Stromal cell of bone marrow (primary cell): ENCODE measurements at regions not wholly inside any gene's neighbourhood (a gene's known extent, or its start where the extent isn't known, plus 50 kb on each side); places are given as distances from the start of the nearest gene placed in this dataset.
"Not testable (repeated sequence)": the region's sequence is repeated elsewhere in the genome, so short reads cannot be mapped to it uniquely, and the experiment has no call there.

Source experiments
- DNase-seq: peaks from one replicate; pipeline ENCODE4 v3.0.0-alpha.2; 2012; ENCODE audit warnings: low read depth

GRCh38 chr12:87678453-87678852 is 350.7 kb downstream of the C12orf50 start:
- DNase-seq: peak; percentile 18

DNA sequence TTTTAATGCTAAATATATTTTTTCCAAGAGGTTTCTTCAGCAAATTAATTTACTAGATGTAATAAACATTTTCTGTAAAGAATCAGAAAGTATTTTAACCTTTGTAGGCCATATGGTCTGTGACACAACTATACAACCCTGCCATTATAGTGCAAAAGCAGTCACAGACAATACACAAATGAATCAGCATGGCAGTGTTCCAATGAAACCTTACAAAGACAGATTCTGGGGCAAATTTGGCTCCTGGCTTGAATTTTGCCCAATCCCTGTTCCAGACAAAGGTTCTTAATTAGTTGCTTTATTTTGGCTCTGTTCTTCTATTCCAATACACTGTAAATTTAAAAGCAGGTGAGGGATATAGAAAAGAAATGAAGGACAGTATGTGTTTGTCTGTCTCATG is 352.5 kb downstream of the C12orf50 start:
- no peak for DNase-seq

- DNase-seq: peak; percentile 46
These were observed 357.4 kb downstream of the C12orf50 start for GRCh38 chr12:87671757-87672156.

- DNase-seq: no peak
These were observed 358.8 kb downstream of the C12orf50 start for GRCh38 chr12:87670448-87670847.

GRCh38 chr12:87667378-87667777 is 361.8 kb downstream of the C12orf50 start:
- peak; percentile 23 for DNase-seq

GRCh38 chr12:87661786-87662377 is 367.3 kb downstream of the C12orf50 start:
- no peak for DNase-seq

DNA sequence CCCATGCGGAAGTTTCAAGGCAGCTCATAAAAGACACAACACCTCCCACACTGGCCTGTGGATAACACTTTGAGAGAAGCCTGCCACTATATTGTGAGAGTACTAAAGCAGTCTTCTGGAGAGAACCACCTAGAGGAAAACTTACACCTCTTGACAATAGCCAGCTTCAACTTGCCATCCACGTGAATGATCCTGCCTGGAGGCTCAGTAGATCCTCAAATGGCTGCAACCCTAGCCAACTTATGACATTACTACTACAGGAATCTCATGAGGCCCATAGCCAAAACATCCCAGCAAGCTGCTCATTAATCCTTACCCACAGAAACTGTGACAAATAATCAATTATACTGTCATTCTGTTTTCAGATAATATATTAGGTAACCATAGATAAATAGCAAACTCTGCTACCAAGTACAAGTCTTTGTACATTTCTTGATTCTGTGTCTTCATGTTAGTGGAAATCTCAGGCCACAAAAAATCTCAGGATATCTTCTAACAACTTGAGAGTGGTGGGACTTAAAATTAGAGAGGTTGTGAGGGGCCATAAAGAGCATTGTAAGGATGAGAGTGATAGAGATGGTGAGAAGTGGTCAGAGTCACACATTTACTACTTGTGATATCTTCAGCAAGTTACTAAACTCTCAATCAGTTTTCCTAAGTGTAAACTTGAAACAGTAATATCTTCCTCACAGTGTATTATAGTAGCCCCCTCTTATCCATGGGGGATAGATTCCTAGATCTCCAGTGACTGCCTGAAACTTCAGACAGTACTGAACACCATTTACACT is 368.0 kb downstream of the C12orf50 start:
- DNase-seq: no peak

- no peak for DNase-seq
These were observed 368.9 kb downstream of the C12orf50 start for GRCh38 chr12:87660291-87660690.

DNA sequence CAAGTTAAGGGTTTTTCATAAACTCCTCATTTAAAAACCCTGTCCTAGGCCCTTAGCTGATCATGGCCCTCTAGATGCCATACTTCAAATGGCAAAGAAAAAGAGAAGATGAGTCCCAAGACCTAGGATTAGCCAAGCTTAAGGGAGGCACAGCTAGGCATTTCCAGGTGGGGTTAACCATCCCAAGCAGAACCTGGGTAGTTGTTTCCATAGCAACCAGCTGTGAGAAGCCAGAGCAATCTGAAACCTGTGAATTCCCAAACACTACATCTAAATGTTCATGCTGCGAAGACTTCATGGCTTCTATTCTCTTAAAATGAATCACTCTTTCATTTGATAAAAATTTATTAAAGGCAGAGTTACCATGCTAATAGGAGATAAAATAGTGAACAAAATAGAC is 372.9 kb downstream of the C12orf50 start:
- DNase-seq: no peak

- no peak for DNase-seq
These were observed 377.4 kb downstream of the C12orf50 start for GRCh38 chr12:87651670-87652425.

GRCh38 chr12:87642245-87642644 is 387.0 kb downstream of the C12orf50 start:
- no peak for DNase-seq

- no peak for DNase-seq
These were observed 411.0 kb downstream of the C12orf50 start for GRCh38 chr12:87618199-87618598.

DNA sequence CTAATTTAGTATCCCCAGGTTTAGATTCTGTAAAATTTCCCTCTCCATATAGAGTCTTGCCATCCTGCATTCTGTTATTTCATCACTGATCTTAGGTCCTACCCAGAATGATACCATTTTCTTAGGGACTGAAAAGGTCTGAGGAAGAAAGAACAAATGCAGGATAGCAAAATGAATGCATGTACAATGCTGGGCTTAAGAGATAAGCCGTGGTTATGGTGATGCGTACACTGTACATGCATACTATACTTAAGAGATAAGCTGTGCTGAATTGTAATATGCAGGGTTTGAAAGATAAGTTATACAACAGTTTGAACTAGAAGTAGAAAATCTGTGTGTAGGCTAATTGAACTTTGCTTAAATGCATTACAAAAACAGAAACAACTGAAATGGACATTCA is 416.2 kb downstream of the C12orf50 start:
- DNase-seq: no peak

GRCh38 chr12:87608321-87608720 is 420.9 kb downstream of the C12orf50 start:
- no peak for DNase-seq

GRCh38 chr12:87603727-87604126 is 425.5 kb downstream of the C12orf50 start:
- DNase-seq: no peak

DNA sequence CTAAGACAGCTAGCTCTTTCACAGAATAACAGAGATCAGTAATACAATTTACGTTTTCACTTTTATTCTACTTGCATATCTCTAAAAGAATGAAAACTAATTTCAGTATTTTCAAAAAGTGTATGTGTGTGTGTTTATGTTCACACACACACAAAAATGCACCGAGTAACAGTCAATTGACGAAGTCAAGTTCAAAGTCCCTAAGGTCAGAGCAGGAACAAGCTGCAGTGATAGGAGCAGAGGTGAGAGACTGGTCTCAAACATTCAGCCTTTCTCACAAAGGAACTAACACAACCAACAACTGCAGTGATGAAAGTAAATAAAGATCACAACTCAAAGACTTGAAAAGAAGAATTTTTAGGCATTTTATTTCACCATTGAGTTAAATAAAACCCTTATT is 429.7 kb downstream of the C12orf50 start:
- no peak for DNase-seq

DNA sequence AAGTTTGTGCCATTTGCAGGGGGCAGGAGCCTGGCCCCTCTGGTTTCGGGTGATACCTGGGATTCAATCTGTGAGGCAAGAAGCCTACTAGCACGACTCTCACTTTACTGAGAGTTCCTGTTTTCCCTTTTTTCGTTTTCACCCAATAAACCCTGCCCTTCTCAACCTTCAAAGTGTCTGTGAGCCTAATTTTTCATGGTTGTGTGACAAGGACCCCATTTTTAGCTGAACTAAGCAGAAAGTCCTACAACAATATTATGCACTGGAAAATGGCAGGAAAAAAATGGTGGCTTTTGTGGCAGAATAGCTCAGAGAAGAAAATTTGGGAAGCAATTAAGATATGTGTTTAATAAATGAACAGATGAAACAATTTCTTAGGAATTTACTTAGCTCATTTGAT is 432.1 kb downstream of the C12orf50 start:
- no peak for DNase-seq

GRCh38 chr12:87596636-87597035 is 432.6 kb downstream of the C12orf50 start:
- no peak for DNase-seq

GRCh38 chr12:87596134-87596533 is 433.1 kb downstream of the C12orf50 start:
- DNase-seq: no peak

DNA sequence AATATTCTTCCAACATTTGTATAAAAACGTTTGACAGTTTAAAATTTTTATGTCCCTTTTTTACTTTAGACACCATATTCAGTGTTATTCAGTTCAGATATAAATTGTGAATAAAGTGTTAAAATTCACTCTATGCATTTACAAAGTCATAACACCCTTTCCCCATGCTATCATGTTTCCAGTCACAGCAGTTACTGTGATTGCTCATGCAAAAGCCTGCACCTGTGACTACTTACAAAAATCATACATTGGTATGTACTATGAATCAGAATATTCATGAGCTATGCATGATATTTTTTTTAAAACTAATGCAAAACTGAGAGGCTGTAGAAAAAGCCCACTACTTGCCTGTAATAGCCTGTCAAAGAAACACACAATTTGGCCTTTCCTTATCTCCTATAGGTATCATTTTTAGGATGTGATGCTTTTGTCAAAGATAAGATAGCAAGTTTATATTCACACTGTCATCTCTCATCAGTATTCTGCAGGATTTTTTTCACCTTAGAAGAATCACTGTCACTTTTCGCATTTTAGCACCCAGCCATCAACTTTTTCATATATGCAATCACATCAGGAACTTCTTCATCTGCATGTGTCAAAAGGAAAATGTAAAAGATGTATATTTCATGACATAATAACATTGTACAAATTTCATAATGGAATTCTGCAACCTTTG is 443.2 kb downstream of the C12orf50 start:
- no peak for DNase-seq

DNA sequence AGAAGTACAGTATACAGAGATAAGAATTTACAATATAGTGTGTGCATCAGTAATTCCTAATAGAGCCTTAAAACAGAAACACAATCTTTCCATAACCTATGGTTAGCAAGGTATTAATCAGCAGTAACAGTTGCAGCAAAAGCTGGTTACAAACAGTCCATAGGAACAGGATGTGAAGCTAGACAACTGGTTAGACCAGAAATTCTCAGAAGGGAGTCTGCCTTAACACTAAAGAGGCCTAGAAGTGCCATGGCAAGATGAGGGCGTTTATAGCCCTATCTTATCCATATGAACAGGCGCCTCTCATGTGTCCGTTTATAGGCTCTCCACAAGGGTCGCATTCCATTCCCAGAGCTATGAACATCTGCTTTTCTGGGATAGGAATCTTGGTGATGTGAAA is 450.1 kb downstream of the C12orf50 start:
- DNase-seq: not testable (repeated sequence)

DNA sequence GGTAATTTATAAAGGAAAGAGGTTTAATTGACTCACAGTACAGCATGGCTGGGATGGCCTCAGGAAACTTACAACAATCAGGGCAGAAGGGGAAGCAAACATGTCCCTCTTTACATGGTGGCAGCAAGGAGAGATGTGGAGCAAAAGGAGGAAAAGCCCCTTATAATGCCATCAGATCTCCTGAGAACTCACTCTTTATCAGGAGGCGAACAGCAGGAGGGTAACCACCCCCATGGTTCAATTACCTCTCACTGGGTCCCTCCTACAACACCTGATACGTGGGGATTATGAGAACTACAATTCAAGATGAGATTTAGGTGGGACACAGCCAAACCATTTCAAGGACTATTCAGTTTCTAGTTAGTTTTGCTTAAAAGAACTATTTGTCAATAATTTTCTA is 453.3 kb downstream of the C12orf50 start:
- DNase-seq: no peak

GRCh38 chr12:87566918-87567317 is 462.3 kb downstream of the C12orf50 start:
- not testable (repeated sequence) for DNase-seq
